ENCODE measurements at regions not wholly inside any gene's neighbourhood (a gene's known extent, or its start where the extent isn't known, plus 50 kb on each side); places are given as distances from the start of the nearest gene placed in this dataset.
A peak's percentile ranks its signal among the peaks of the same experiment; 100 is the strongest.

DNA sequence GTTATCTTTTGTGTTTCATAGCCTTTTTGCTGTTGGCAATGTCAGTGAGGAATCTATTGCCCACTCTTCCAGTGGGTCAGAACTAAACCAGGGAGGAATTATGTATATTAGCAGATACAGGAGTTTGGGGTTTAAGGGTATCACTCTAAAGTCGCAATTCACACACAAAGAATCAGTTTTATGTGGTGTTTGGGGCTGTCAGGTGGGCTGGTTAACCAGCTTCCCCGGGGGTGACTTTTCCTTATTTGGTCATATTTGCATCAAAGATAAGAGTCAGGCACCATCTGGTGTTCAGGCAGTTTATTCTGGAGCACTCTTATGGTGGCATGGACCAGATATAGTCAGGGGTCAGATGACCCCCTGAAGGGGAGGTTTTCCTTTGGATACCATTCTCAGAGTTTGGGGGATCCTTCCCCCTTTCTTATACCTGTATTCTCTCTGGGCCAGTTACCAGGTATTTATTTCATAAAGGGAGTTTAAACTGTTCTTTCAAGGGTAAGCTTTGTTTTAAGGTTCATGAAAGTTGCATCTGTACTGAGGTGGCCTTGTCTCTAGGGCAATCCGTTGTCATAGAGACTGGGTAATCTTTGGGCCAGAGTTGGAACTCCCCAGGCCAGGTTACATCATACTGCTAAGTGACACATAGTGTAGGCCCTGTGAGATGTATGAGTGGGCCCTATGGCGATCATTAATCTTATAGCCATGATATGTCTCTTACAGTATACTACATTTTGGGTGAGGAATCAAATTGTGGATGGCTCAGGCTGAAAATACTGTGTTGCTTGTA is 148.2 kb downstream of the RWDD3 start:
- TF ChIP-seq, protein P1, sequence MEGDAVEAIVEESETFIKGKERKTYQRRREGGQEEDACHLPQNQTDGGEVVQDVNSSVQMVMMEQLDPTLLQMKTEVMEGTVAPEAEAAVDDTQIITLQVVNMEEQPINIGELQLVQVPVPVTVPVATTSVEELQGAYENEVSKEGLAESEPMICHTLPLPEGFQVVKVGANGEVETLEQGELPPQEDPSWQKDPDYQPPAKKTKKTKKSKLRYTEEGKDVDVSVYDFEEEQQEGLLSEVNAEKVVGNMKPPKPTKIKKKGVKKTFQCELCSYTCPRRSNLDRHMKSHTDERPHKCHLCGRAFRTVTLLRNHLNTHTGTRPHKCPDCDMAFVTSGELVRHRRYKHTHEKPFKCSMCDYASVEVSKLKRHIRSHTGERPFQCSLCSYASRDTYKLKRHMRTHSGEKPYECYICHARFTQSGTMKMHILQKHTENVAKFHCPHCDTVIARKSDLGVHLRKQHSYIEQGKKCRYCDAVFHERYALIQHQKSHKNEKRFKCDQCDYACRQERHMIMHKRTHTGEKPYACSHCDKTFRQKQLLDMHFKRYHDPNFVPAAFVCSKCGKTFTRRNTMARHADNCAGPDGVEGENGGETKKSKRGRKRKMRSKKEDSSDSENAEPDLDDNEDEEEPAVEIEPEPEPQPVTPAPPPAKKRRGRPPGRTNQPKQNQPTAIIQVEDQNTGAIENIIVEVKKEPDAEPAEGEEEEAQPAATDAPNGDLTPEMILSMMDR (IDR thresholded peaks at IDR 0.05; ENCODE audit: control insufficient read depth, extremely low read depth, insufficient read depth) = no peak
- H3K4me3 ChIP-seq (ENCODE audit: low read depth, low read length) = no peak overlapping the region
- DNase-seq (ENCODE audit: low read depth) = no peak

DNA sequence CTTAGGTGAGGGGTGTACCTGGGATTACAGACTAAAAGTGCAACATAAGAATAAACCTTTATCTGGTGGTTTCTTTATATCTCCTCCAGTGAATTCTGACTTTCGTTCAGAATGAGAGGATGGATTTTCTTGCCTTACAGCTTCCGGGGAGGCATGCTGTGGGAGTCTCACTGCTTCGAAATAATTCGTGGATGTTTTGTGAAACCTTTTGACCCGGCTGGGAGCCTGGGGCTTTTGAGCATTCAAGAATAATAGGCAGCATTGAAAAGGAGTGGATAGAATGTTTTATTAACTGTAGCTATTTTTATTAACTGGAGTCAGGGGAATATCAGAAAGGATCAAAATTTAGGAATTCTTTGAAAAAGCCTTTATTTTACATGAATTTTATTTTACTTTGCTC is 149.1 kb downstream of the RWDD3 start:
- H3K4me3 ChIP-seq (ENCODE audit: low read depth, low read length) = no peak overlapping the region
- no peak for DNase-seq (ENCODE audit: low read depth)

DNA sequence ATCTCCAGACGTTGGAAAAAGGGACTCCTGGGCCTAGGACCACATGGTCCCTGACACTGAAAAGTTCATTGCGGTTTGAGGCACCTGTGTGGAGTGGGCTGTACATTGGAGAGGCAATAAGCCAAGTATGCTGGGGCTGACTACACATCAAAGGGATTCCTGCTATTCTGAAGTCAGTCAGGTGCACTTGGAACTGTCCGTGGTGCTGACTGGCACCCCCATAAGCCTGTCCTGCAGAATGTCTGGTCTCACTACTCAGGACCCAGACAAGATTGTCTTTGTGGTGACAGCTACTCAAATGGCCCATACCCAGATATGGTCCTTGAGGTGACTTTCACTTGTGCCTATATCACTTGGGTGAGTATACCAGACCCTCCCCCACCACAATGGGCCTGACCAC is 150.6 kb downstream of the RWDD3 start:
- peak; percentile 11 for DNase-seq (ENCODE audit: low read depth)
- H3K4me3 ChIP-seq (ENCODE audit: low read depth, low read length) = no peak overlapping the region
- TF ChIP-seq, protein P1 (IDR thresholded peaks at IDR 0.05; ENCODE audit: control insufficient read depth, extremely low read depth, insufficient read depth) = no peak

More for the DNA sequence above, 149.1 kb downstream of the RWDD3 start:
- TF ChIP-seq, protein P1 (IDR thresholded peaks at IDR 0.05; ENCODE audit: control insufficient read depth, extremely low read depth, insufficient read depth) = no peak

DNA sequence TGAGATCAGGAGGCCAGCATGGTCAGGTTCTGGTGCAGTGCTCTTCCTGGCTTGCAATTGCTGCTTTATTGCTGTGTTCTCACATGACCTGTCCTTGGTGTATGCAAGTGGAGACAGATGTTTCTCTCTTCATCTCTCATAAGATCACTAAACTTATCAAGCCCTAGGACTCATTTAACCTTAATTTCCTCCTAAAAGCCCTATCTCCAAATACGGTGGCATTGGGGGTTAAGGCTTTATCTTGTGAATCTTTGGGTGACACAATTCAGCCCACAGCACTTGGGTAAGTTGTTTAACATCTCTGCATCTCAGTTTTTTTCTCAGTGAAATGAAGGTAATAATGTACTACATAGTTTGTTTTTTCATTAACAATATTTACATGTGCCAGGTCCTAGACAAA is 152.4 kb downstream of the RWDD3 start:
- no peak overlapping the region for H3K4me3 ChIP-seq (ENCODE audit: low read depth, low read length)
- DNase-seq (ENCODE audit: low read depth) = no peak
- TF ChIP-seq, protein P1 (IDR thresholded peaks at IDR 0.05; ENCODE audit: control insufficient read depth, extremely low read depth, insufficient read depth) = no peak

DNA sequence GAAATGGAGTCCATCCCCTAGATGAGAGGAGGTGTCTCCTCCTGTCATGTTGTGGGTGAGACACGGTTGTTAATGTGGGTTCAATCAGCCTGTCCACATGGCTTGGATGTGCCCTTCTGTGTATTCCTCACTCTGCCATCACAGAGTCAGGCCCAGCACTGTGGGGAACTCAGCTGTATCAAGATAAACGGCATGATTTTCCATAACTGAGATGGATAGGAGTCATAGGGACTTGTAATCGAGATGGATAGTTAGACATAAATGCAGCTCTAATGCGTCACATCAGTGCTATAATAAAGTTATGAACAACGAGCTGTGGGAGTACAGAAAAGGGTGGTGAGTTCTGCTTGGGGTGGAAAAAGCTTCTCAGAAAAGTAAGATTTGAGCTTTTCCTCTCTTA is 152.9 kb downstream of the RWDD3 start:
- H3K4me3 ChIP-seq (ENCODE audit: low read depth, low read length) = no peak overlapping the region
- TF ChIP-seq, protein P1 (IDR thresholded peaks at IDR 0.05; ENCODE audit: control insufficient read depth, extremely low read depth, insufficient read depth) = no peak
- DNase-seq (ENCODE audit: low read depth) = no peak

DNA sequence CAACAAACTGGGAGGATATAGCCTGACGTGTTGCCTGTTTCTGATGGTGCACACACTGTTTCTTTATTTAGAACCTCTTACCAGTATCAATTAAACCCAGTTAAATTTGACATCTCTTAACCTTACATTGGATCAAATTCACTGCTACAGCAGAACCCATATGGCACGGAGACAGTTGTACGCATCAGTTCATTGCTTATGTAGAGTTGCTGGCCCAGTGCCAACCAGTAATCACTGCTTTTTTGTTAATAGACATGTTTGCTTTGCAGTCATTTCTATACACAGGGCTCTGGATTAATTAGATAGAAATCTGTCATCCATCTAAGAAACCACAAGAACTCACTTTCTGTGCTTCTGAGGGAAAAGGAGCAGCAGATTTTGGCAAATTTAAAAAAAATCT is 154.0 kb downstream of the RWDD3 start:
- no peak overlapping the region for H3K4me3 ChIP-seq (ENCODE audit: low read depth, low read length)
- TF ChIP-seq, protein P1 (IDR thresholded peaks at IDR 0.05; ENCODE audit: control insufficient read depth, extremely low read depth, insufficient read depth) = no peak
- DNase-seq (ENCODE audit: low read depth) = no peak

DNA sequence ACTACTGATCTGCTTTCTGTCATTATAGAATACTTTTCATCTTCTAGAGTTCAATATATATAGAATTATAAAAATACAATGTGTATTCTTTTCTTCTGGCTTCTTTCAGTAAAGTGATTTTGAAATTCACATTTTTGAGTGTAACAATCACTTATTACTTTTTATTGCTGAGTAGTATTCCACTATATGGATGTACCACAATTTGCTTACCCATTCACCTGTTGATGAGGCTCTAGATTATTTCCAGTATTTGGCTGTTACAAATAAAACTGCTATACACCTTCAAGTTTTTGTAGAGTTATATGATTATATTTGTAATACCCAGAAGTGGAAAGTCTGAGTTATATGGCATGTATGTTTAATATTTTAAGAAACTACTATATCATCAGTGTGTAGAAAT is 159.4 kb downstream of the RWDD3 start:
- H3K4me3 ChIP-seq (ENCODE audit: low read depth, low read length) = no peak overlapping the region
- no peak for DNase-seq (ENCODE audit: low read depth)
- TF ChIP-seq, protein P1 (IDR thresholded peaks at IDR 0.05; ENCODE audit: control insufficient read depth, extremely low read depth, insufficient read depth) = no peak
